Left ventricle myocardium inferior (tissue), 1 donor: ENCODE measurements at regions not wholly inside any gene's neighbourhood (a gene's known extent, or its start where the extent isn't known, plus 50 kb on each side); places are given as distances from the start of the nearest gene placed in this dataset.

Experiments used
- DNase-seq: peaks from one replicate; pipeline ENCODE4 v3.0.0-alpha.2; 2020
- H3K27ac ChIP-seq: fragments of 200-600 bp; replicated peaks from 2 replicates; pipeline ENCODE4 v1.8.0; 2021
- H3K27me3 ChIP-seq: fragments of 200-600 bp; 2 replicates; pipeline ENCODE4 v1.8.0; 2021; ENCODE audit warnings: low read depth
- H3K36me3 ChIP-seq: fragments of 200-600 bp; 2 replicates; pipeline ENCODE4 v1.8.0; 2021
- H3K4me1 ChIP-seq: fragments of 200-600 bp; 2 replicates; pipeline ENCODE4 v1.8.0; 2021
- H3K4me3 ChIP-seq: fragments of 200-600 bp; 2 replicates; pipeline ENCODE4 v1.8.0; 2021; ENCODE audit warnings: mild to moderate bottlenecking, moderate library complexity
- H3K9me3 ChIP-seq: fragments of 200-600 bp; replicated peaks from 2 replicates; pipeline ENCODE4 v1.8.0; 2021
- CTCF ChIP-seq: fragments of 200-600 bp; IDR thresholded peaks from 2 replicates; pipeline ENCODE4 v1.8.0; 2021; ENCODE audit warnings: antibody characterized with exemption, mild to moderate bottlenecking, borderline replicate concordance
- intact Hi-C: fragments of 100-400 bp; cut with micrococcal nuclease; formaldehyde crosslinking; loops from one replicate; pipeline ENCODE4 v1.11.0; 2022
- donor health status: DM: no; HTN: yes; CAD: no; lungs with severe emphysema.

- TF ChIP-seq CTCF = no peak
- DNase-seq = no peak
- no peaks in the 10 kb centered on the region for H3K36me3 ChIP-seq
- H3K9me3 ChIP-seq = peaks cover 59% of the 10 kb centered on the region
- no peaks in the 10 kb centered on the region for H3K27me3 ChIP-seq
- no peak overlapping the region for H3K27ac ChIP-seq
- no peak overlapping the region for H3K4me3 ChIP-seq
- no peaks in the 10 kb centered on the region for H3K4me1 ChIP-seq
- intact Hi-C loops = no loop called here
Measured at GRCh38 chr4:104353481-104353880, 141.2 kb downstream of the CXXC4 start.

GRCh38 chr4:104352211-104352610 lies 142.5 kb downstream of the CXXC4 start:
- no peak overlapping the region for H3K27ac ChIP-seq
- no peak for TF ChIP-seq CTCF
- DNase-seq = no peak
- peaks cover 46% of the 10 kb centered on the region for H3K9me3 ChIP-seq
- H3K4me3 ChIP-seq = no peak overlapping the region
- H3K4me1 ChIP-seq = no peaks in the 10 kb centered on the region
- intact Hi-C loops = no loop called here
- no peaks in the 10 kb centered on the region for H3K36me3 ChIP-seq
- H3K27me3 ChIP-seq = no peaks in the 10 kb centered on the region

- intact Hi-C loops = no loop called here
- no peak for DNase-seq
- H3K27ac ChIP-seq = no peak overlapping the region
Measured at GRCh38 chr4:104351706-104352105, 143.0 kb downstream of the CXXC4 start.

GRCh38 chr4:104345598-104346242 lies 149.0 kb downstream of the CXXC4 start:
- Histone ChIP-seq H3K36me3 (no peaks in the 10 kb centered on the region), H3K9me3 (no peaks in the 10 kb centered on the region), H3K27me3 (no peaks in the 10 kb centered on the region), H3K4me3 (no peak overlapping the region), H3K4me1 (no peaks in the 10 kb centered on the region), H3K27ac (no peak overlapping the region)
- intact Hi-C loops = no loop called here
- no peak for TF ChIP-seq CTCF
- DNase-seq = no peak

More at GRCh38 chr4:104351706-104352105, 143.0 kb downstream of the CXXC4 start:
- no peak for TF ChIP-seq CTCF
- Histone ChIP-seq H3K36me3 (no peaks in the 10 kb centered on the region), H3K4me1 (no peaks in the 10 kb centered on the region), H3K9me3 (peaks cover 41% of the 10 kb centered on the region), H3K4me3 (no peak overlapping the region), H3K27me3 (no peaks in the 10 kb centered on the region)

GRCh38 chr4:104344342-104344980 lies 150.2 kb downstream of the CXXC4 start:
- Histone ChIP-seq H3K9me3 (no peaks in the 10 kb centered on the region), H3K27me3 (no peaks in the 10 kb centered on the region), H3K4me1 (no peaks in the 10 kb centered on the region), H3K36me3 (no peaks in the 10 kb centered on the region), H3K27ac (no peak overlapping the region), H3K4me3 (no peak overlapping the region)
- TF ChIP-seq CTCF = no peak
- no peak for DNase-seq
- intact Hi-C loops = no loop called here
